Dendritic cell treated with granulocyte-macrophage colony-stimulating factor and Interleukin-4, amounts not matched to agents 40 ng/mL and 50 ng/mL, for 4 days (primary cell): ENCODE measurements at regions not wholly inside any gene's neighbourhood (a gene's known extent, or its start where the extent isn't known, plus 50 kb on each side); places are given as distances from the start of the nearest gene placed in this dataset.
A peak's percentile ranks its signal among the peaks of the same experiment; 100 is the strongest.
"Not testable (repeated sequence)": the region's sequence is repeated elsewhere in the genome, so short reads cannot be mapped to it uniquely, and the experiment has no call there.

Experiments
- H3K27ac Mint-ChIP-seq: one replicate; pipeline ENCODE4 v1.8.0; 2022; ENCODE audit warnings: mild to moderate bottlenecking, mixed read lengths
- H3K27me3 Mint-ChIP-seq: one replicate; pipeline ENCODE4 v1.8.0; 2022; ENCODE audit warnings: mild to moderate bottlenecking, mixed read lengths
- H3K36me3 Mint-ChIP-seq: one replicate; pipeline ENCODE4 v1.8.0; 2022; ENCODE audit warnings: low read depth, mixed read lengths
- H3K4me1 Mint-ChIP-seq: one replicate; pipeline ENCODE4 v1.8.0; 2022; ENCODE audit warnings: low read depth, mixed read lengths
- H3K4me3 Mint-ChIP-seq: one replicate; pipeline ENCODE4 v1.8.0; 2022; ENCODE audit warnings: mild to moderate bottlenecking, moderate library complexity, mixed read lengths
- H3K9me3 Mint-ChIP-seq: one replicate; pipeline ENCODE4 v1.8.0; 2022; ENCODE audit warnings: mixed read lengths
- intact Hi-C: fragments of 100-400 bp; cut with micrococcal nuclease; formaldehyde crosslinking; loops from one replicate; pipeline ENCODE4 v1.15.0; 2022

DNA sequence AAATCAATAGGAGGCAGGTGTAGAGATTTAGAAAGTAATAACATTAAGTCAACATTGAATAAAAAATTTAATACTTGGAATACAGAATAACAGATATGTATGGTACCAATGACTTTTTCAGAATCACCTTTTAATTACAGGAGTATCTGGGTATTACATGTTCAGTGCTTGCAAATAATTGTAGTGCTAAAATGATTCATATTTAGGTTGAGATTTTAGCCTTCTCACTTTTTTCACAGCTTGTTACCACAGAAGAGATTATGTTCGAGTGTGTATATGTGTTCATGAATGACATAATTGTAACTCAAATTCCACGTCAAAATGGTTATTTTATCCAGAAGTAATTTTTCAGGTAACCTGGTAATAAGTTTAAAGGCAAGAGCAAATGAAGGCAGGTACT lies 187.9 kb upstream of the TBL1XR1 start:
- intact Hi-C loops, result no loop called here
- no peaks in the 10 kb centered on the region for H3K9me3 Mint-ChIP-seq

GRCh38 chr3:177385831-177386301 lies 188.6 kb upstream of the TBL1XR1 start:
- Mint-ChIP-seq H3K27me3 (no peaks in the 10 kb centered on the region), H3K4me1 (no peaks in the 10 kb centered on the region), H3K4me3 (no peak overlapping the region), H3K9me3 (no peaks in the 10 kb centered on the region), H3K27ac (no peak overlapping the region), H3K36me3 (no peaks in the 10 kb centered on the region)
- intact Hi-C loops, result no loop called here

More for the DNA sequence above, 187.9 kb upstream of the TBL1XR1 start:
- no peaks in the 10 kb centered on the region for H3K36me3 Mint-ChIP-seq
- no peak overlapping the region for H3K27ac Mint-ChIP-seq
- no peak overlapping the region for H3K4me3 Mint-ChIP-seq
- no peaks in the 10 kb centered on the region for H3K4me1 Mint-ChIP-seq
- no peaks in the 10 kb centered on the region for H3K27me3 Mint-ChIP-seq

- no peaks in the 10 kb centered on the region for H3K9me3 Mint-ChIP-seq
- H3K4me1 Mint-ChIP-seq, result no peaks in the 10 kb centered on the region
- H3K4me3 Mint-ChIP-seq, result no peak overlapping the region
- H3K36me3 Mint-ChIP-seq, result no peaks in the 10 kb centered on the region
- H3K27me3 Mint-ChIP-seq, result no peaks in the 10 kb centered on the region
- no peak overlapping the region for H3K27ac Mint-ChIP-seq
- intact Hi-C loops, result no loop called here
These were observed 190.9 kb upstream of the TBL1XR1 start for GRCh38 chr3:177388209-177388608.

DNA sequence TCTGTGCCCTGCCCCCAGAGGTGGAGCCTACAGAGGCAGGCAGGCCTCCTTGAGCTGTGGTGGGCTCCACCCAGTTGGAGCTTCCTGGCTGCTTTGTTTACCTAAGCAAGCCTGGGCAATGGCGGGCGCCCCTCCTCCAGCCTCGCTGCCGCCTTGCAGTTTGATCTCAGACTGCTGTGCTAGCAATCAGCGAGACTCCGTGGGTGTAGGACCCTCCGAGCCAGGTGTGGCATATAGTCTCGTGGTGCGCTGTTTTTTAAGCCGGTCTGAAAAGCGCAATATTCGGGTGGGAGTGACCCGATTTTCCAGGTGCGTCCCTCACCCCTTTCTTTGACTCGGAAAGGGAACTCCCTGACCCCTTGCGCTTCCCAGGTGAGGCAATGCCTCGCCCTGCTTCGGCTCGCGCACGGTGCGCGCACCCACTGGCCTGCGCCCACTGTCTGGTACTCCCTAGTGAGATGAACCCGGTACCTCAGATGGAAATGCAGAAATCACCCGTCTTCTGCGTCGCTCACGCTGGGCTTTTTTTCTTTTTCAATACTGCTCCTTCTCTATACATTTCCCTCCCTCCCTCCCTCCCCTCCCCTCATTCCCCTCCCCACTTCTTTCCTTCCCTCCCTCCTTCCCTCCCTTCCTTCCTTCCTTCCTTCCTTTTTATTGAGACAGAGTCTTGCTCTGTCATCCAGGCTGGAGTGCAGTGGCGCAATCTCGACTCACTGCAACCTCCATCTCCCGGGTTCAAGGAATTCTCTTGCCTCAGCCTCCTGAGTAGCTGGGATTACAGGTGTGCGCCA lies 197.1 kb upstream of the TBL1XR1 start:
- H3K9me3 Mint-ChIP-seq, H3K27ac Mint-ChIP-seq, intact Hi-C loops, H3K27me3 Mint-ChIP-seq, H3K36me3 Mint-ChIP-seq, H3K4me3 Mint-ChIP-seq, H3K4me1 Mint-ChIP-seq: not testable (repeated sequence)

DNA sequence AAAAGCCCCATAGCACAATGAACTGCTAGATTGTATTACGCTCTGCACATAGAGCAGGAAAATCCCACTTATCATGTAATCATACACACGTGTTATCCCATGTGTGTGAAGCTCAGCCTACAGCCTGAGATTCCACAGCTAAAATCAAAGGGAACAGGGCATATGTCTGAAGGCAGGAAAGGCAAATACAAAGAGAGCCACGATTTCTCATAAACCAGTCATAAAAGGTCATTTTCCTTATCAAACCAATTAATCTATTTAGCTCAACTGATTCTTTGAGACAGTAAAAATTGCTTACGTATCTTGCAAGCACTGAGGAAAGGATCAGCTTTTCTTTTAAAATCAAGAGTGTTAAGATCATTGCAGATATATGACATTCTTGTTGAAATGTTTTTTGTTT lies 199.5 kb upstream of the TBL1XR1 start:
- no peak overlapping the region for H3K27ac Mint-ChIP-seq
- no peaks in the 10 kb centered on the region for H3K36me3 Mint-ChIP-seq
- intact Hi-C loops, result no loop called here
- H3K4me1 Mint-ChIP-seq, result no peaks in the 10 kb centered on the region
- no peaks in the 10 kb centered on the region for H3K27me3 Mint-ChIP-seq
- no peaks in the 10 kb centered on the region for H3K9me3 Mint-ChIP-seq
- H3K4me3 Mint-ChIP-seq, result no peak overlapping the region

DNA sequence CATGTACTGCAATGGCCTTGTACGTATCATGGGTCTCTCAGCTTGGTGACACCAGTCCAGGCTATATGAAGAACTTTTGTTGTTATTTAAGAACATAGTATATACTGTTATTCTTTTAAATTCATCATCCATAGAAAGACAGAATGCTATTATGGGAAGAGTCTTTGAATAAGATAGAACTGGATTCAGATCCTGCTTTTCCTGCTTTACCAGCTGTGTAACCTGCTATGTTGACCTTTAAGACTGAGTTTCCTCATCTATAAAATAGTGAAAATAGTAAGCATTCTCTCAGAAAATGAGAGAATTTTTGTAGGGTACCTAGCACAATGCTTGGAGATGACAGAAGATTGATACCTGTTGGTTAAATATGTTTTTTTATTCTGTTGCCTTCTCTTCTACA lies 204.1 kb upstream of the TBL1XR1 start:
- intact Hi-C loops, result no loop called here
- H3K4me3 Mint-ChIP-seq, result no peak overlapping the region
- H3K27ac Mint-ChIP-seq, result no peak overlapping the region
- no peaks in the 10 kb centered on the region for H3K9me3 Mint-ChIP-seq
- H3K27me3 Mint-ChIP-seq, result peaks cover 1% of the 10 kb centered on the region
- no peaks in the 10 kb centered on the region for H3K36me3 Mint-ChIP-seq
- no peaks in the 10 kb centered on the region for H3K4me1 Mint-ChIP-seq

DNA sequence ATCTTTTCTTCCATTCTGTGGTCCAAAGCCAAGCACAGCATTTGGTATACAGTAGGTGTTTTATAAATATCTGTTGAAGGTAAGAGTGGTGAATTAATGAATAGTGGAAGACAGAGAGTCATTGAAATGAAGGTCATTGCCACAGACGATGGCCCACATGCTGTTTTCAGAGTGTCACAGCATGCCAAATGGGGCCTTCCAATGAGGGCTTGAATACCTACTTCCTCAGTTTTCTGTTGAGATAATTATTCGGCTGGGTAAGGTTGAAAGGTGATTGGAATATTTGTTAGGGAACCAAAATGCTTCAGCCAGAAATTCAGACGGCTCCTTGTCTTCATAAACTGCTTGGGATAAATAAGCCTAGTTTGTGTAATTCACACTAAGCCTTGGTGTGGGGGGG lies 205.3 kb upstream of the TBL1XR1 start:
- Mint-ChIP-seq H3K27ac (no peak overlapping the region), H3K4me3 (no peak overlapping the region), H3K27me3 (peaks cover 1% of the 10 kb centered on the region), H3K9me3 (no peaks in the 10 kb centered on the region), H3K36me3 (no peaks in the 10 kb centered on the region), H3K4me1 (no peaks in the 10 kb centered on the region)
- intact Hi-C loops, result no loop called here

- Mint-ChIP-seq H3K4me1 (no peaks in the 10 kb centered on the region), H3K4me3 (no peak overlapping the region), H3K36me3 (no peaks in the 10 kb centered on the region), H3K27ac (no peak overlapping the region), H3K9me3 (no peaks in the 10 kb centered on the region), H3K27me3 (peaks cover 1% of the 10 kb centered on the region)
- intact Hi-C loops, result no loop called here
These were observed 207.9 kb upstream of the TBL1XR1 start for GRCh38 chr3:177405191-177405672.

- H3K27ac Mint-ChIP-seq, result peak overlapping the region; percentile 9
- H3K4me1 Mint-ChIP-seq, result peaks cover 7% of the 10 kb centered on the region
- H3K36me3 Mint-ChIP-seq, result no peaks in the 10 kb centered on the region
- intact Hi-C loops, result no loop called here
- H3K27me3 Mint-ChIP-seq, result peaks cover 3% of the 10 kb centered on the region
- H3K9me3 Mint-ChIP-seq, result no peaks in the 10 kb centered on the region
- no peak overlapping the region for H3K4me3 Mint-ChIP-seq
These were observed 213.4 kb upstream of the TBL1XR1 start for GRCh38 chr3:177410730-177411129.

DNA sequence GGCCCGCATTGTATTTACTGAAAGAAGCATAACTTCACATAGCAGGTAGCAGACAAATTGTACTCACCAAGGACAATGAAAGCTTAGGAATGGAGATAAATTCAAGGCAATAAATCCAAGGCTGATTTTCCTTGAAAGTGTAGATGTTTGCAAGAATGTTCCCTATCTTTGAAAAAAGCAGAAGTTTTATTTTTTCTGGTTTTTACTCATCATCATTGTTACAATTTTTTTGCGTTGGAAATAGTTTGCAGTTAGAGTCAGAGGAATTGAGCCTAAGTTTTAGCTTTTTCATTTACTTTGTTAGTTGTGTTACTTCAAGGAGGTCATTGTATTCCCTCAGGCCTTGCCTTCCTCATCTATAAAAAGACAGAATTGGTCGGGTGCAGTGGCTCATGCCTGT lies 213.9 kb upstream of the TBL1XR1 start:
- intact Hi-C loops, result no loop called here
- Mint-ChIP-seq H3K4me1 (peaks cover 7% of the 10 kb centered on the region), H3K27ac (no peak overlapping the region), H3K27me3 (peaks cover 2% of the 10 kb centered on the region), H3K4me3 (no peak overlapping the region), H3K36me3 (no peaks in the 10 kb centered on the region), H3K9me3 (no peaks in the 10 kb centered on the region)

GRCh38 chr3:177412677-177413170 lies 215.4 kb upstream of the TBL1XR1 start:
- H3K4me3 Mint-ChIP-seq, H3K27me3 Mint-ChIP-seq, H3K36me3 Mint-ChIP-seq, H3K9me3 Mint-ChIP-seq, intact Hi-C loops, H3K4me1 Mint-ChIP-seq, H3K27ac Mint-ChIP-seq: not testable (repeated sequence)

DNA sequence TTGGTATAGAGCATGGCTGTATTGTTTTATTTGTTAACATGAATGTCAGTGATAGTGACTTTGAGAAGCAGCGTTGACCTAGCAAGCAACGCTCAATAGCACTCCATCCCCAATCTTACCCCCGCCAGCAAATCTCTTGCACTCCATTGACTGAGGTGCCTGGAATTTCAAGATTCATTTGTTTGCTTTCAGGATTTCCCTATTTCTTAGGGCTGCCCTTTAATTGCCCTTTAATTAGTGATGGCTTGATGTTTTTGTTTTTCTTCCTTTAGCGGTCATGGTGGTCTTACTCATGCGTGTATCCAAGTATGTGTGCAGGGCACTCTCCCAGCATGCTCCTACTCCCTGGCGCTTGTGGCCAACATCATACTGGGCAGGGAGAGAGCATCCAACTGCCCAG lies 216.8 kb upstream of the TBL1XR1 start:
- no peak overlapping the region for H3K4me3 Mint-ChIP-seq
- intact Hi-C loops, result no loop called here

DNA sequence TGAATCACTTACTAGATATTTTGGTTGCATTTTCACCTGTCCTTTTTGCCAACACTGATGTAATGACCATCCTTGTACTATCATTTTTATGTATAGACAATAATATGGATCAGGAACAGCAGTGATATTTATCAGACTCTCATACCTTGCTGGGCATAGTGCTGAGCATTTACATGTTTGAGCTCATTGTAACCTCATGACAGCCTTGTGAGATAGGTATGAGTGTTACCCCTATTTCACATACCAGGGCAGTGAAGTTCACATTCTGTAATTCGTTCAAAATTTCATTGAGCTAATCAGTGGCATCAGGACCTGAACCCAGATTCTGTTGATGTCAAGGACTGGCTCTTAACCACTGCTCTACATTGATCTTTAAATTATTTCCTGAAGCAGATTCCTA lies 221.5 kb upstream of the TBL1XR1 start:
- H3K27me3 Mint-ChIP-seq, result no peaks in the 10 kb centered on the region
- intact Hi-C loops, result no loop called here
- no peaks in the 10 kb centered on the region for H3K36me3 Mint-ChIP-seq
- H3K4me1 Mint-ChIP-seq, result no peaks in the 10 kb centered on the region
- no peaks in the 10 kb centered on the region for H3K9me3 Mint-ChIP-seq
- no peak overlapping the region for H3K4me3 Mint-ChIP-seq
- no peak overlapping the region for H3K27ac Mint-ChIP-seq

More for the DNA sequence above, 216.8 kb upstream of the TBL1XR1 start:
- H3K36me3 Mint-ChIP-seq, result no peaks in the 10 kb centered on the region
- no peak overlapping the region for H3K27ac Mint-ChIP-seq
- H3K27me3 Mint-ChIP-seq, result peaks cover 2% of the 10 kb centered on the region
- peaks cover 7% of the 10 kb centered on the region for H3K4me1 Mint-ChIP-seq
- H3K9me3 Mint-ChIP-seq, result no peaks in the 10 kb centered on the region

GRCh38 chr3:177419904-177420601 lies 222.8 kb upstream of the TBL1XR1 start:
- no peak overlapping the region for H3K4me3 Mint-ChIP-seq
- H3K36me3 Mint-ChIP-seq, result no peaks in the 10 kb centered on the region
- H3K27me3 Mint-ChIP-seq, result no peaks in the 10 kb centered on the region
- H3K4me1 Mint-ChIP-seq, result peaks cover 11% of the 10 kb centered on the region
- H3K9me3 Mint-ChIP-seq, result no peaks in the 10 kb centered on the region
- intact Hi-C loops, result no loop called here
- H3K27ac Mint-ChIP-seq, result no peak overlapping the region
